ENCODE measurements at regions not wholly inside any gene's neighbourhood (a gene's known extent, or its start where the extent isn't known, plus 50 kb on each side); places are given as distances from the start of the nearest gene placed in this dataset.

GRCh38 chr16:87189426-87189825, 127.8 kb downstream of the C16orf95 start:
- ChIA-PET POLR2A (no interaction called here), CTCF (interaction anchor here (1.3 kb wide), 2 partner anchors 112 to 128 kb away, joined by 3 to 4 read pairs; no protein-coding TSS in a partner anchor)
- TF ChIP-seq ZNF530 (tag by site-specific recombination; IDR thresholded peaks at IDR 0.05; ENCODE audit: low read depth) (no peak), ZNF280C (tag by site-specific recombination; IDR thresholded peaks at IDR 0.05) (no peak), RBAK (tag by site-specific recombination; IDR thresholded peaks at IDR 0.05) (no peak), ZNF664 (tag by site-specific recombination; IDR thresholded peaks at IDR 0.05) (no peak), ZNF645 (tag by site-specific recombination; IDR thresholded peaks at IDR 0.05) (no peak), MZF1 (tag by site-specific recombination; IDR thresholded peaks at IDR 0.05; ENCODE audit: borderline replicate concordance) (no peak), ZNF341 (tag by site-specific recombination; IDR thresholded peaks at IDR 0.05; ENCODE audit: low read depth) (no peak), HOXA7 (CRISPR knock-in tag; IDR thresholded peaks at IDR 0.05; ENCODE audit: borderline replicate concordance) (no peak), ZNF426 (tag by site-specific recombination; IDR thresholded peaks at IDR 0.05) (no peak), PRDM1 (tag by site-specific recombination; IDR thresholded peaks at IDR 0.05) (no peak), ZNF16 (tag by site-specific recombination; IDR thresholded peaks at IDR 0.05; ENCODE audit: low read depth) (no peak), ZBTB10 (tag by site-specific recombination; IDR thresholded peaks at IDR 0.05) (no peak), REST (tag by site-specific recombination; IDR thresholded peaks at IDR 0.05) (no peak), ZNF169 (tag by site-specific recombination; IDR thresholded peaks at IDR 0.05) (no peak), ZNF449 (tag by site-specific recombination; IDR thresholded peaks at IDR 0.05) (no peak), ZNF211 (tag by site-specific recombination; IDR thresholded peaks at IDR 0.05; ENCODE audit: low read depth) (no peak), ZNF626 (tag by site-specific recombination; IDR thresholded peaks at IDR 0.05) (no peak)
- no peaks in the 10 kb centered on the region for H3K36me3 ChIP-seq (ENCODE audit: control insufficient read depth in 2 of 2, insufficient read depth in 1 of 2, low read length in 2 of 2)
- no peaks in the 10 kb centered on the region for H3K9me3 ChIP-seq (ENCODE audit: control insufficient read depth, insufficient read depth, low read depth, low read length)
- H3K27ac ChIP-seq (ENCODE audit: extremely low read depth, low read depth, low read length): no peak overlapping the region
- H3K4me1 ChIP-seq (ENCODE audit: control insufficient read depth, insufficient read depth, low read length): no peaks in the 10 kb centered on the region
- no peak overlapping the region for H3K4me3 ChIP-seq (ENCODE audit: low read depth, low read length)
